ENCODE measurements at regions not wholly inside any gene's neighbourhood (a gene's known extent, or its start where the extent isn't known, plus 50 kb on each side); places are given as distances from the start of the nearest gene placed in this dataset.
"Not testable (repeated sequence)": the region's sequence is repeated elsewhere in the genome, so short reads cannot be mapped to it uniquely, and the experiment has no call there.

GRCh38 chr2:176985871-176986270 is 226.7 kb upstream of the HNRNPA3 start:
- DNase-seq (ENCODE audit: low read depth in 4 of 4, low spot score in 3 of 4), result no peak

- no peak for DNase-seq (ENCODE audit: low read depth in 4 of 4, low spot score in 3 of 4)
Observed at GRCh38 chr2:176986487-176986886, 226.1 kb upstream of the HNRNPA3 start.

GRCh38 chr2:176991411-176991810 is 221.2 kb upstream of the HNRNPA3 start:
- no peak for DNase-seq (ENCODE audit: low read depth in 4 of 4, low spot score in 3 of 4)

DNA sequence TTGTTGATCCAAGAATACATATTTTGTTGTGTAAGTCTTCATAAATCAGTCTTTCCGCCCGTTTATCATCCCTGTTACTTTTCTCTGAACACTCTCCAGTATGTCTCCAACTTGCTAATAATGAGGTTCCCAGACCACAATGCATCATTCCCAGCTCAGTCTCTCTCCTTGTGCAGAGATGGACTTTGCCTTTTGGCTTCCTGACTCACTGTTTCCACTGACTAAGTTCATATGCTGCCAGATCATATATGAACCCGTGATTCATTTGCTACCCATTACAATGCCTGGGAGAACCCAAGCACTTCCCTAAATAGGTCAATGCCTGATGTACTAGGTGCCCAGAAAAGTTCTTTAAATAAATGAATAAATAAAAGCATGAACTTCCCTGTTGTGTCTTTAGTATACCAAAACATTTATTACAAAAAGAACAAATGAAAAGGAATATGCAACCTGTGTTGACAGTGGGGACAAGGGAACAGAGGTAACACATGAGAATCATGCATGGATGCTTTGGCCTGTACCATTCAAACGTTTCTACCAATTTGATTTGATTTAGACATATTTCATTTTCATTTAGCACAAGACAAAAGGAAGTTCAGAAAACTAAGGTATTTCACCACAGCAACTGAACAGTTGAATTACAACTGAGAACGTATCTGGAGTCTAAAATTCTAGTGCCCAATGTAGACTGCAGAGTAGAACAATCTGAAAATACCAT is 215.4 kb upstream of the HNRNPA3 start:
- DNase-seq (ENCODE audit: low read depth in 4 of 4, low spot score in 3 of 4), result no peak

GRCh38 chr2:176997792-176998169 is 214.8 kb upstream of the HNRNPA3 start:
- DNase-seq (ENCODE audit: low read depth in 4 of 4, low spot score in 3 of 4), result no peak

DNA sequence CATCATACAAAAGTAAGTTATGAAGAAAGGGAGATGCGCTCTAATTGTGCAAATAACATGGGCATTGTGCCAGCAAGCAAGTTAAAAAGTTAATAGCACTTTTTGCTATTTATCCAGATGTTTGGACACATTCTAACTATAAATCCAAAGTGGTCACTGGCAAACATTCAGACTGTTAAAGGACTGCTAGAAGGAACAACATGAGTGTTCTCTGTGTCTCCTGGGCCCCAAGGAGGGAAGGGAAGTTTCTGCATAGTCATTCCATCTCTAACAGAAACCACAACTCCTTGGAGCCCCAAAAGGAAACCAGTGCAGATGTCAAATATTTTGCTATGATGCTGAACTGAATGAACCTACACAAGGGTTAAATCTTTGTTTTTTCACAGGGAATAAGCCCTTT is 213.3 kb upstream of the HNRNPA3 start:
- no peak for DNase-seq (ENCODE audit: low read depth in 4 of 4, low spot score in 3 of 4)

DNA sequence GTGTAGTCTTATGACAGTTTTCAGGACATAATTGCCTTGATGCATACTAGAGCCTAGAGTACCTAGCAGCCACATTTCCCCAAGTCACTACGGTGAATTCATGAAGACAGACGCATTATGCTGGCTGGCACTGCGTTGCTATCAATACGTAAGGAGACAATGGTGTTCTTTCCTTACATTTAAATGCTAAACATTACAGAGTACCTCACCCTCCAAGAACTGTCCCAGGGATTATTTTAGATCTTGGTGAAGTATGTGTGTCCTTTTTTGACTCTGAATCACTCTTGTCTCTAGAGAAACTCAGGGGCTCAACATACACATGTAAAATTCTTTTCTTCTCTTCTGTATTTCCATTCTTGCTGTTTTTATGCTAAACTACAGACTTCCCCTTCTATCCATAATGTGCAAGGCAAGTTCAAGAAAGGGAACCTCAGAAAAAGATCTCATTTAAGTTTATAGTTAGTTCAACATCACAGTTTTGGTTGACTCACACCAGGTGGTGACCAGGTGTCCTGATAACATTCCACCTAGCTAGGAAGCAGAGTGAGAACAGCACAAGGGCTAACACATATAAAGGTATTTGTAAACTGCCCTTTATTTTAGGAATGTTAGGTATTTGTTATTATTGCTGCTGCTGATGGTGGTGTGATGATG is 212.4 kb upstream of the HNRNPA3 start:
- DNase-seq (ENCODE audit: low read depth in 4 of 4, low spot score in 3 of 4), result no peak

GRCh38 chr2:177000715-177001072 is 211.9 kb upstream of the HNRNPA3 start:
- no peak for DNase-seq (ENCODE audit: low read depth in 4 of 4, low spot score in 3 of 4)

DNA sequence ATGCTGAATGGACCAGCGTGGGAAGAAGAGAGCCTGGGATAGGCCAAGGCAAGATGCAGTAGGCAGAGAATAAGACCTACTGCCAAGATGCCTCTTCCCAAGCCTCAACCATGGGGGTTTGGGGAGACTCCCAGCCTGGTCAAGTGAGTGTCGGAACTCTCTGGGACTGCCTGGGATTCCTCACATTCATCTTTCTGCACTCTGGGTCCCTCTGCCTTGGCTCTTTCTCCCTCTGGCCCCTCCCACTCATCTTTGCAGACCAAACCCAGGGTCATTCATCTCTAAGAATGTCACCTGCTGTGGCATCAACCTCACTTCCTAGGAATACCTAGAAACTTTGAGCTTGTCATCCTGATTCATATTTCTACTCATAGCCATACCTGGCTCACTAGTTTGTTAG is 211.3 kb upstream of the HNRNPA3 start:
- no peak for DNase-seq (ENCODE audit: low read depth in 4 of 4, low spot score in 3 of 4)

DNA sequence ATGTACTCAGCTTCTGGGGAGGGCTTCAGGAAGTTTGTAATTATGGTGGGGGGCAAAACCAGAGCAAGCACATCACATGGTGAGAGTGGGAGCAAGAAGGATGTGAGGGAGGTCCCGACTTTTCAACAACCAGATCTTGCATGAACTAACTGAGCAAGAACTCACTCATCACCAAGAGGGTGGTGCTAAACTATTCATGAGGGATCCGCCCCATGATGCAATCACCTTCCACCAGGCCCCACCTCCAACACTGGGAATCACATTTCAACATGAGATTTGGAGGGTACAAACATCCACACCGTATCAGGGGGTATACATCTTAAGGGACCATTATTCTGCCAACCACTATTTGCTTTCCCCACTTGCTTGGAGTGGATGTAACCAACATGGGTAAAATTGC is 209.6 kb upstream of the HNRNPA3 start:
- no peak for DNase-seq (ENCODE audit: low read depth in 4 of 4, low spot score in 3 of 4)

DNA sequence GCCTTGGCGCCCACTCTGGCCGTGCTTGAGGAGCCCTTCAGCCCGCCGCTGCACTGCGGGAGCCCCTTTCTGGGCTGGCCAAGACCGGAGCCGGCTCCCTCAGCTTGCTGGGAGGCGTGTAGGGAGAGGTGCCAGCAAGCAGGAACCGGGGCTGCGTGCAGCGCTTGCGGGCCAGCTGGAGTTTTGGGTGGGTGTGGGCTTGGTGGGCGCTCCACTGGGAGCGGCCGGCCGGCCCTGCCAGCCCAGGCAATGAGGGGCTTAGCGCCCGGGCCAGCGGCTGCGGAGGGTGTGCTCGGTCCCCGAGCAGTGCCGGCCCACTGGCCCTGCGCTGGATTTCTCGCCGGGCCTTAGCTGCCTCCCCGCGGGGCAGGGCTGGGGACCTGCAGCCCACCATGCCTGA is 204.9 kb upstream of the HNRNPA3 start:
- not testable (repeated sequence) for DNase-seq (ENCODE audit: low read depth in 4 of 4, low spot score in 3 of 4)

DNA sequence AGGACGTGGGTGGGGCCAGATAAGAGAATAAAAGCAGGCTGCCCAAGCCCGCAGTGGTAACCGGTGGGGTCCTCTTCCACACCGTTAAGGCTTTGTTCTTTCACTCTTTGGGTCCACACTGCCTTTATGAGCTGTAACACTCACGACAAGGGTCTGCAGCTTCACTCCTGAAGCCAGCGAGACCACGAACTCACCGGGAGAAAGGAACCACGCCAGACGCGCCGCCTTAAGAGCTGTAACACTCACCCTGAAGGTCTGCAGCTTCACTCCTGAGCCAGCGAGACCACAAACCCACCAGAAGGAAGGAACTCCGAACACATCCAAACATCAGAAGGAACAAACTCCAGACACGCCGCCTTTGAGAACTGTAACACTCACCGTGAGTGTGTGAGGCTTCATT is 203.9 kb upstream of the HNRNPA3 start:
- DNase-seq (ENCODE audit: low read depth in 4 of 4, low spot score in 3 of 4), result not testable (repeated sequence)

DNA sequence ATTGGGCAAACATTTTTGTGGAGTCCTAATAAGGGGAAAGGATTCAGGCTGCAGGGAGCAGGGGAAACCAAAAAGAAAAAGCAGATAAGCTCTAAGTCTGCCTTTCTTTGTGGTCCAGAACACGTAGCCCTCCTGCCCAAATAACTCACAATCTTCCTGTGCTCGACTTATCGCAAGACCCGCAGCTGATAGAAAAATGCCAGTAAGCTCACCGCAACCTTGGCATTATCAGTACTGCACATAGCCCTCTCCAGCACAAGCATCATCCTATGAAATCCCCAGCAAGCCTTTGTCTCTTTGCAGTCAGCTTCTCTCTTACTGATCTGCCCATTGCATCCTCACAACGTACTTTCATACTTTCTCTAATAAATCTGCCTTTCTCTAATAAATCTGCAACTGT is 202.4 kb upstream of the HNRNPA3 start:
- DNase-seq (ENCODE audit: low read depth in 4 of 4, low spot score in 3 of 4), result no peak

- DNase-seq (ENCODE audit: low read depth in 4 of 4, low spot score in 3 of 4), result no peak
Observed at GRCh38 chr2:177010861-177011260, 201.7 kb upstream of the HNRNPA3 start.

DNA sequence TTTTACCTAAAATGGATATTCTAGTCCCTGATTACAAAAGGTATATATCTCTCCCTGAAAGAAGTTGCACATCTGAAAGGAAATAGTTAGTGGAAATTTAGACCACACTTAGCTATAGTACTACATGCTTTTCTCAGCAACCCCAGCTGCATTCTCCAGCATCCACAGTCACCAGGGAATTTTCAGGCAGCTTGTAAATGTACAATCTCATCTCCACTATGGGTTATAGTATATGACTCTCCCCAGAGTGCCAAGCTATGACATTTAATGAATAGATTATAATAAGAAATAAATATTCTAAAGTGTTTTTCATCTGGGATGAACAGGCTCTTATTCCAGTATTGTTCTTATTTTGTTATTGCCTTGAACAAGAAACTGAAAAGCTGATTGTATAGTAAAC is 197.6 kb upstream of the HNRNPA3 start:
- no peak for DNase-seq (ENCODE audit: low read depth in 4 of 4, low spot score in 3 of 4)

DNA sequence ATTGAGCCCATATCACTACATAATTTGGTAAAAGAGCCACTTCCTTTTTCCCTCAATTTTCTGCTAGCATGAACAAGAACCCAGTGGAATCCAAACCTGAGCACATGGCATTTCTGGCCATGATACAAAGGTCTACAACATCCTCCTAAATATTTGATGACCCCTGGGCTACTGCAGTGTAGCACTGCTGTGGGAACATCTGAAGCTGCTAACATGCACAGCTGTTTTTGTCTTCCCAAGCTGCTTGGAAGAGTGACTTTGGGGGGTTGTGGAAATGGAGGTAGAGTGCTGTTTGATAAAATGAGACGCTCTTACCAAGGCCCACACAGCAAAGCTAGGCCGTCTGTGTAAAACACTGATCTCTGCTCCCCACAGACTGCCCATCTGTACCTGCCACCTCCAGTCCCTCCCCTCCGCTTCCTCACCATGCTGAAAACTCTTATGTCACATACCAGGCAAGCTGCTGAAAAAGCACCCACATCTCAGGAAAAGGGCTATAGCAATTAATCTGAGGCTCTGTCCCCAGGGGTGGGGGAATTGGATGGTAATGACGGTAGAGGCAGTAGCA is 197.2 kb upstream of the HNRNPA3 start:
- DNase-seq (ENCODE audit: low read depth in 4 of 4, low spot score in 3 of 4), result no peak

- no peak for DNase-seq (ENCODE audit: low read depth in 4 of 4, low spot score in 3 of 4)
Observed at GRCh38 chr2:177020524-177021119, 192.0 kb upstream of the HNRNPA3 start.

- DNase-seq (ENCODE audit: low read depth in 4 of 4, low spot score in 3 of 4), result peak in 2 of 4 donors; percentile 32 to 38
Observed at GRCh38 chr2:177021706-177022343, 190.8 kb upstream of the HNRNPA3 start.

- DNase-seq (ENCODE audit: low read depth in 4 of 4, low spot score in 3 of 4), result no peak
Observed at GRCh38 chr2:177024765-177025164, 187.8 kb upstream of the HNRNPA3 start.

- no peak for DNase-seq (ENCODE audit: low read depth in 4 of 4, low spot score in 3 of 4)
Observed at GRCh38 chr2:177026253-177026652, 186.3 kb upstream of the HNRNPA3 start.

DNA sequence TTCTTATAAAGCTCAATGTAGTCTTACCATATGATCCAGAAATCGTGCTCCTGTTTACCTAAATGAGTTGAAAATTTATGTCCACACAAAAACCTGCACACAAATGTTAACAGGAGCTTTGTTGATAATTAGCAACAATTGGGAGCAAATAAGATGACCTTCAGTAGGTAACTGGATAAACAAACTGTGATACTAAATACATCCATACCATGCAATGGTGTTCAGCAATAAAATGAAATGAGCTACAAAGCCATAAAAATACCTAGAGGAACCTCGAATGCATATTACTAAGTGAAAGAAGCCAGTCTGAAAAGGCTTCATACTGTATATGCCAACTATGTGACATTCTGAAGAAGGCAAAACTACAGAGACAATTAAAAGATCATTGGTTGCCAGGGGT is 185.6 kb upstream of the HNRNPA3 start:
- no peak for DNase-seq (ENCODE audit: low read depth in 4 of 4, low spot score in 3 of 4)
